SK-N-SH (cell line): ENCODE measurements at regions not wholly inside any gene's neighbourhood (a gene's known extent, or its start where the extent isn't known, plus 50 kb on each side); places are given as distances from the start of the nearest gene placed in this dataset.

Experiments used
- CTCF ChIA-PET: fragments of 300-600, 350-600 bp; formaldehyde crosslinking; extraction: SDS; loops from one replicate; lab custom pipeline; 2021; lab: Yijun Ruan, JAX
- POLR2A ChIA-PET: fragments of 350-600 bp; sonication (Branson Sonifier 250); formaldehyde crosslinking; extraction: SDS; loops from one replicate; lab custom pipeline; 2020; ENCODE audit warnings: antibody characterized with exemption, inconsistent platforms; lab: Yijun Ruan, JAX
- DNase-seq: peaks from one replicate; pipeline ENCODE4 v3.0.0; 2012
- H2AFZ ChIP-seq: fragments of 200-600 bp; sonication (generic); 2 replicates; pipeline ENCODE4 v1.8.1; 2016; ENCODE audit warnings: antibody characterized with exemption, mild to moderate bottlenecking, low read depth
- H3F3A ChIP-seq: fragments of 200-600 bp; sonication (generic); replicated peaks from 2 replicates; pipeline ENCODE3; 2016; ENCODE audit warnings: antibody characterized with exemption, mild to moderate bottlenecking; ENCODE audit not compliant: insufficient read depth
- H3K27ac ChIP-seq, 2 experiments: fragments of 200-500 bp in 1 of 2; fragments of 200-600 bp in 1 of 2; sonication (Bioruptor generic) in 1 of 2; sonication (generic), shearing (Covaris generic) in 1 of 2; 2 replicates each; pipeline versions ENCODE4 v1.5.1 to v1.6.1; 2014 to 2016; ENCODE audit warnings: low read depth in 2 of 2, inconsistent platforms in 1 of 2, low read length in 1 of 2, mild to moderate bottlenecking in 1 of 2, mixed read lengths in 1 of 2
- H3K27me3 ChIP-seq: fragments of 200-600 bp; sonication (generic), shearing (Covaris generic); 2 replicates; pipeline ENCODE4 v1.6.1; 2016; ENCODE audit warnings: mixed run types; ENCODE audit not compliant: insufficient read depth
- H3K36me3 ChIP-seq, 2 experiments: fragments of 200-500 bp in 1 of 2; fragments of 200-600 bp in 1 of 2; sonication (Bioruptor generic) in 1 of 2; sonication (generic) in 1 of 2; replicated peaks in 1 of 2; 2 replicates each; pipeline versions ENCODE3 to v1.5.1; 2014 to 2016; ENCODE audit warnings: low read length in 1 of 2, mild to moderate bottlenecking in 1 of 2; ENCODE audit not compliant: insufficient read depth in 2 of 2, control insufficient read depth in 1 of 2
- H3K4me1 ChIP-seq, 2 experiments: fragments of 200-500 bp in 1 of 2; fragments of 200-600 bp in 1 of 2; sonication (Bioruptor generic) in 1 of 2; sonication (generic), shearing (Covaris generic) in 1 of 2; 2 replicates each; pipeline versions ENCODE4 v1.5.1 to v1.6.1; 2014 to 2016; ENCODE audit warnings: low read depth in 1 of 2, low read length in 1 of 2, mixed run types in 1 of 2; ENCODE audit not compliant: insufficient read depth in 2 of 2, control insufficient read depth in 1 of 2
- H3K4me2 ChIP-seq: fragments of 200-600 bp; sonication (generic), shearing (Covaris generic); 2 replicates; pipeline ENCODE4 v1.6.1; 2017; ENCODE audit warnings: mixed run types
- H3K4me3 ChIP-seq, 2 experiments: fragments of 200-500 bp in 1 of 2; fragments of 200-600 bp in 1 of 2; sonication (Bioruptor generic) in 1 of 2; sonication (generic), shearing (Covaris generic) in 1 of 2; 2 replicates each; pipeline versions ENCODE4 v1.5.1 to v1.8.1; 2014 to 2016; ENCODE audit warnings: low read depth in 2 of 2, inconsistent platforms in 1 of 2, low read length in 1 of 2, mild to moderate bottlenecking in 1 of 2, mixed read lengths in 1 of 2, moderate library complexity in 1 of 2
- H3K79me2 ChIP-seq: fragments of 200-600 bp; sonication (generic); 2 replicates; pipeline ENCODE4 v1.8.1; 2017; ENCODE audit warnings: mild to moderate bottlenecking; ENCODE audit not compliant: insufficient read depth
- H3K9ac ChIP-seq: fragments of 200-600 bp; sonication (generic); 2 replicates; pipeline ENCODE4 v1.6.1; 2017; ENCODE audit warnings: mixed run types
- H3K9me2 ChIP-seq: fragments of 200-600 bp; sonication (generic); 2 replicates; pipeline ENCODE4 v1.6.1; 2017; ENCODE audit warnings: mixed run types
- H3K9me3 ChIP-seq: fragments of 200-600 bp; sonication (generic); 2 replicates; pipeline ENCODE4 v1.6.1; 2017; ENCODE audit warnings: mixed run types, mild to moderate bottlenecking, moderate library complexity
- H4K20me1 ChIP-seq: fragments of 200-600 bp; sonication (generic); 2 replicates; pipeline ENCODE4 v1.6.1; 2017; ENCODE audit warnings: mild to moderate bottlenecking, mixed run types; ENCODE audit not compliant: insufficient read depth
- EZH2phosphoT487 ChIP-seq: fragments of 200-600 bp; sonication (generic); IDR thresholded peaks from 2 replicates; pipeline ENCODE4 v1.6.1; 2017; ENCODE audit warnings: low read depth, mixed run types, mild to moderate bottlenecking, antibody characterized with exemption, moderate library complexity, borderline replicate concordance
- GATA2 ChIP-seq: sonication (generic); formaldehyde crosslinking; IDR thresholded peaks from 2 replicates; pipeline ENCODE4 v1.5.0; 2020; ENCODE audit warnings: mild to moderate bottlenecking, missing genetic modification reagents
- NFIC ChIP-seq: IDR thresholded peaks from 2 replicates; pipeline ENCODE4 v1.4.0; 2012; ENCODE audit warnings: borderline replicate concordance
- PBX3 ChIP-seq: IDR thresholded peaks from 2 replicates; pipeline ENCODE4; 2012
- POLR2AphosphoS5 ChIP-seq: IDR thresholded peaks from 2 replicates; pipeline ENCODE4 v1.6.1; 2012; ENCODE audit warnings: low read depth, low read length
- REST ChIP-seq: IDR thresholded peaks from 2 replicates; pipeline ENCODE4 v1.6.1; 2012; ENCODE audit warnings: mild to moderate bottlenecking, low read depth, low read length, moderate library complexity
- USF1 ChIP-seq: IDR thresholded peaks from 2 replicates; pipeline ENCODE4 v1.4.0; 2012; ENCODE audit warnings: low read depth, borderline replicate concordance
- WGBS: methylation state at CpG from one replicate; pipeline ENCODE4 v1.1.6; 2017; ENCODE audit warnings: low lambda C conversion rate; 5-methylcytosine and 5-hydroxymethylcytosine counted together
- TF ChIP-seq, protein P1 (sequence below): IDR thresholded peaks from 2 replicates; pipeline ENCODE4 v1.4.0; 2012; ENCODE audit warnings: low read depth, borderline replicate concordance

DNA sequence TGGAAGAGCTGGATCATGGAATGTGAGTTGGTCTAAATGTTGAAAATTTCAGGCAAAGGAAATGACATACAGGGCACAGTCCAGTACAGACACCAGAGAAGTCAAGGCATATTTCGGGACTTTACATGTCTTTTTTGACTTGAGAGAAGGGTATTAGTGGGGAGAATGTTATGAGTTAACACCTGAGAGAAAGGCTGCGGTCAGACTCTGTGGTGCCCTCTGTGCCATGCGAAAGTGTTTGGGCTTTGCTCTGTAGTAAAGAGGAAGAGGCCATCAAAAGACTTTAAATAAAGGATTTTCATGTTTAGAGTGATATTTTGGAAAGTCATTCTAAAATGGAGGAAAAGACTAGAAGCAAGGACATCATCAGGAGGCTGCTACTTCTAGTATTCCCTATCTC, 607.4 kb downstream of the CCSER2 start:
- Histone ChIP-seq H3K36me3 (no peaks in the 10 kb centered on the region), H3K9me2 (no peaks in the 10 kb centered on the region), H3K9me3 (no peaks in the 10 kb centered on the region), H3K79me2 (no peaks in the 10 kb centered on the region), H3F3A (no peaks in the 10 kb centered on the region), H3K27ac (no peak overlapping the region), H3K4me3 (no peak overlapping the region), H3K4me1 (peaks cover 0 to 4% of the 10 kb centered on the region in 2 experiments; a peak in 1 of 4 replicates), H3K27me3 (no peaks in the 10 kb centered on the region), H4K20me1 (no peaks in the 10 kb centered on the region), H2AFZ (no peak overlapping the region), H3K9ac (no peak overlapping the region), H3K4me2 (no peak overlapping the region)
- ChIA-PET CTCF (interaction anchor here (0.6 kb wide), 1 partner anchor 20 kb away, joined by 3 read pairs; no protein-coding TSS in a partner anchor), POLR2A (no interaction called here)
- WGBS, result 27% methylated on average over 3 of the region's 3 CpGs
- no peak for DNase-seq
- no peak for TF ChIP-seq EZH2phosphoT487
- no peak for TF ChIP-seq POLR2AphosphoS5
- no peak for TF ChIP-seq GATA2 (CRISPR knock-in tag)
- TF ChIP-seq, protein P1, sequence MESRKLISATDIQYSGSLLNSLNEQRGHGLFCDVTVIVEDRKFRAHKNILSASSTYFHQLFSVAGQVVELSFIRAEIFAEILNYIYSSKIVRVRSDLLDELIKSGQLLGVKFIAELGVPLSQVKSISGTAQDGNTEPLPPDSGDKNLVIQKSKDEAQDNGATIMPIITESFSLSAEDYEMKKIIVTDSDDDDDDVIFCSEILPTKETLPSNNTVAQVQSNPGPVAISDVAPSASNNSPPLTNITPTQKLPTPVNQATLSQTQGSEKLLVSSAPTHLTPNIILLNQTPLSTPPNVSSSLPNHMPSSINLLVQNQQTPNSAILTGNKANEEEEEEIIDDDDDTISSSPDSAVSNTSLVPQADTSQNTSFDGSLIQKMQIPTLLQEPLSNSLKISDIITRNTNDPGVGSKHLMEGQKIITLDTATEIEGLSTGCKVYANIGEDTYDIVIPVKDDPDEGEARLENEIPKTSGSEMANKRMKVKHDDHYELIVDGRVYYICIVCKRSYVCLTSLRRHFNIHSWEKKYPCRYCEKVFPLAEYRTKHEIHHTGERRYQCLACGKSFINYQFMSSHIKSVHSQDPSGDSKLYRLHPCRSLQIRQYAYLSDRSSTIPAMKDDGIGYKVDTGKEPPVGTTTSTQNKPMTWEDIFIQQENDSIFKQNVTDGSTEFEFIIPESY, result no peak
- no peak for TF ChIP-seq REST

DNA sequence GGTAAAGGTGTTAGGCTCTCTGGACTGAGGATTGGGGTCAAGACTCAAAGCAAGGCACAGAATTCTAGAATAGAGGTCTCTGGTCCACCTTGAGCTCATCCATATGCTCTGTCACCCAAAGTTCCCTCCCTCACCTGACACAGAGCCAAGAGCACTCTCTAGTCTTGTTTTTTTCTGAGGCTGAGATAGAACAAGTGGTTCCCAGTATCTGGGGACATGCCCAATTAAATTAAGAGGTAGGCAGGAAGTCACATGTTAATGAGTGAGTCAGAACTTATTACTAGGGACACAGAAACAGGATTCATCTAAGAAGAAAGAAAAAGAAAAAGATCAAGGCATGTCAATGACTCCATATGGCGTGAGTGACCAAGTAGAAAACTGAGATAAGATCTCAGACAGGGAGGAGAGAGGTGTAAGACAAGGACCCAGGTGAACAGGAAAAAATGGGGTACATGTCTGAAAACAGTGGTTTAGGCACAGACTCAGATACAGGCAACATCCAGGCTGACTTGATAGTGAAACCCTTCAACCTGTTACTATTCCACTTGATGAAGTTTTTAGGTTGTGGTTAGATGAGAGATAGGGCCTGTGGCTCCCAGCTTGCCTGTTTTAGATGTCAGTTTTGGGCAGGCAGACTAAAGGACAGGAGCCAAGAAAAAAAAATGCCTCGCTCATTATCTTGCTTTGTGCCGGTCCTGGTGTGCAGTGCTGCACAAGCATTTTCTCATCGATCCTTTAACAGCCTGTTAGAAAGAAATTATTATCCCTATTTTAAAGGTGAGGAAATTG, 609.9 kb downstream of the CCSER2 start:
- Histone ChIP-seq H3K9ac (no peak overlapping the region), H3K4me3 (no peak overlapping the region), H3K27me3 (no peaks in the 10 kb centered on the region), H3K9me3 (no peaks in the 10 kb centered on the region), H3K4me2 (no peak overlapping the region), H3K36me3 (no peaks in the 10 kb centered on the region), H3K79me2 (no peaks in the 10 kb centered on the region), H3K9me2 (no peaks in the 10 kb centered on the region), H2AFZ (no peak overlapping the region), H3K4me1 (peaks cover 0 to 4% of the 10 kb centered on the region in 2 experiments; a peak in 1 of 4 replicates), H3F3A (no peaks in the 10 kb centered on the region), H3K27ac (no peak overlapping the region), H4K20me1 (no peaks in the 10 kb centered on the region)
- TF ChIP-seq USF1, result no peak
- no peak for TF ChIP-seq EZH2phosphoT487
- no peak for TF ChIP-seq NFIC
- TF ChIP-seq PBX3, result no peak
- CTCF ChIA-PET, result no interaction called here
- POLR2A ChIA-PET, result no interaction called here
- no peak for DNase-seq
- WGBS, result 22% methylated on average over 4 of the region's 4 CpGs
